HG02763 (cell line): ENCODE measurements at regions not wholly inside any gene's neighbourhood (a gene's known extent, or its start where the extent isn't known, plus 50 kb on each side); places are given as distances from the start of the nearest gene placed in this dataset.

Experiments
- ATAC-seq: cut with Tn5 transposase; IDR thresholded peaks from one replicate; pipeline ENCODE4 v1.9.1; 2021; ENCODE audit warnings: mild to moderate bottlenecking, moderate library complexity; ENCODE audit not compliant: unreplicated experiment

- ATAC-seq = no peak
Measured at GRCh38 chr13:97134364-97135095, 87.6 kb upstream of the MBNL2 start.

- no peak for ATAC-seq
Measured at GRCh38 chr13:97135883-97136282, 86.2 kb upstream of the MBNL2 start.

- ATAC-seq = no peak
Measured at GRCh38 chr13:97136418-97136817, 85.7 kb upstream of the MBNL2 start.

GRCh38 chr13:97139691-97140090 is 82.4 kb upstream of the MBNL2 start:
- no peak for ATAC-seq

GRCh38 chr13:97140131-97140530 is 82.0 kb upstream of the MBNL2 start:
- ATAC-seq = no peak

- ATAC-seq = no peak
Measured at GRCh38 chr13:97140611-97141010, 81.5 kb upstream of the MBNL2 start.

GRCh38 chr13:97141097-97141496 is 81.0 kb upstream of the MBNL2 start:
- no peak for ATAC-seq

GRCh38 chr13:97141564-97142005 is 80.5 kb upstream of the MBNL2 start:
- ATAC-seq = peak; percentile 95

GRCh38 chr13:97142452-97142851 is 79.7 kb upstream of the MBNL2 start:
- ATAC-seq = no peak

GRCh38 chr13:97145057-97145456 is 77.1 kb upstream of the MBNL2 start:
- ATAC-seq = no peak

- ATAC-seq = no peak
Measured at GRCh38 chr13:97148894-97149293, 73.2 kb upstream of the MBNL2 start.

- ATAC-seq = no peak
Measured at GRCh38 chr13:97160421-97160820, 61.7 kb upstream of the MBNL2 start.

GRCh38 chr13:97161582-97162231 is 60.4 kb upstream of the MBNL2 start:
- no peak for ATAC-seq

GRCh38 chr13:97165502-97166425 is 56.4 kb upstream of the MBNL2 start:
- no peak for ATAC-seq

GRCh38 chr13:97171136-97171535 is 51.0 kb upstream of the MBNL2 start:
- ATAC-seq = no peak
